Hepatocyte (in vitro differentiated cells): ENCODE measurements at regions not wholly inside any gene's neighbourhood (a gene's known extent, or its start where the extent isn't known, plus 50 kb on each side); places are given as distances from the start of the nearest gene placed in this dataset.

Source experiments
- DNase-seq: peaks from one replicate; pipeline ENCODE4 v3.0.0-alpha.2; 2016; ENCODE audit warnings: low spot score
- H2AFZ ChIP-seq: fragments of 200-600 bp; sonication (generic); 2 replicates; pipeline ENCODE4 v1.6.0; 2016; ENCODE audit warnings: antibody characterized with exemption, mild to moderate bottlenecking
- H3K27ac ChIP-seq: fragments of 200-600 bp; sonication (generic); 2 replicates; pipeline ENCODE4 v1.5.1; 2016; ENCODE audit warnings: mild to moderate bottlenecking
- H3K27me3 ChIP-seq: fragments of 200-600 bp; sonication (generic); 2 replicates; pipeline ENCODE4 v1.6.1; 2016
- H3K36me3 ChIP-seq: fragments of 200-600 bp; sonication (generic); replicated peaks from 2 replicates; pipeline ENCODE4 v1.5.1; 2016; ENCODE audit warnings: low read depth; ENCODE audit not compliant: insufficient read depth
- H3K4me1 ChIP-seq: fragments of 200-600 bp; sonication (generic); 2 replicates; pipeline ENCODE4 v1.5.1; 2016; ENCODE audit warnings: mild to moderate bottlenecking, moderate library complexity; ENCODE audit not compliant: insufficient read depth
- H3K4me2 ChIP-seq: fragments of 200-600 bp; sonication (generic); 2 replicates; pipeline ENCODE4 v1.6.0; 2016
- H3K4me3 ChIP-seq: fragments of 200-600 bp; sonication (generic); 2 replicates; pipeline ENCODE4 v1.5.1; 2016; ENCODE audit warnings: mild to moderate bottlenecking
- H3K79me2 ChIP-seq: fragments of 200-600 bp; sonication (generic); 2 replicates; pipeline ENCODE4 v1.6.0; 2017; ENCODE audit warnings: mild to moderate bottlenecking
- H3K9me2 ChIP-seq: fragments of 200-600 bp; sonication (generic); replicated peaks from 2 replicates; pipeline ENCODE4 v1.6.0; 2017; ENCODE audit warnings: mild to moderate bottlenecking; ENCODE audit not compliant: insufficient read depth
- H3K9me3 ChIP-seq: fragments of 200-600 bp; sonication (generic); 2 replicates; pipeline ENCODE4 v1.5.1; 2016; ENCODE audit warnings: low read depth, mild to moderate bottlenecking
- H4K20me1 ChIP-seq: fragments of 200-600 bp; sonication (generic); 2 replicates; pipeline ENCODE4 v1.6.0; 2016; ENCODE audit warnings: mild to moderate bottlenecking; ENCODE audit not compliant: insufficient read depth, poor library complexity, severe bottlenecking
- EZH2 ChIP-seq: fragments of 200-600 bp; sonication (generic); IDR thresholded peaks from 2 replicates; pipeline ENCODE4 v1.6.1; 2016; ENCODE audit warnings: antibody characterized with exemption, mild to moderate bottlenecking, borderline replicate concordance
- EZH2phosphoT487 ChIP-seq: fragments of 200-600 bp; sonication (generic); IDR thresholded peaks from one replicate; pipeline ENCODE4 v1.6.1; 2018; ENCODE audit warnings: antibody characterized with exemption, mild to moderate bottlenecking, low read depth, moderate library complexity; ENCODE audit not compliant: unreplicated experiment, severe bottlenecking
- WGBS: methylation state at CpG from one replicate; pipeline ENCODE4 v1.1.6; 2016; ENCODE audit warnings: low lambda C conversion rate; ENCODE audit errors: missing lambda C conversion rate; 5-methylcytosine and 5-hydroxymethylcytosine counted together
- TF ChIP-seq, protein P1 (sequence below): fragments of 200-600 bp; sonication (generic); IDR thresholded peaks from 2 replicates; pipeline ENCODE4 v1.5.1; 2016; ENCODE audit warnings: antibody characterized with exemption, mild to moderate bottlenecking; ENCODE audit not compliant: poor library complexity

GRCh38 chr4:162706051-162706450 is 460.6 kb downstream of the NAF1 start:
- Histone ChIP-seq H3K4me2 (no peak overlapping the region), H3K4me3 (no peak overlapping the region), H2AFZ (no peak overlapping the region), H3K9me3 (no peaks in the 10 kb centered on the region), H3K36me3 (no peaks in the 10 kb centered on the region), H3K4me1 (no peaks in the 10 kb centered on the region), H3K9me2 (no peaks in the 10 kb centered on the region), H3K79me2 (no peaks in the 10 kb centered on the region), H3K27ac (no peak overlapping the region), H4K20me1 (no peaks in the 10 kb centered on the region), H3K27me3 (no peaks in the 10 kb centered on the region)
- no peak for DNase-seq
- WGBS: 92% methylated on average over 1 of the region's 1 CpG
- TF ChIP-seq EZH2phosphoT487 (no peak), EZH2 (no peak)
- TF ChIP-seq, protein P1, sequence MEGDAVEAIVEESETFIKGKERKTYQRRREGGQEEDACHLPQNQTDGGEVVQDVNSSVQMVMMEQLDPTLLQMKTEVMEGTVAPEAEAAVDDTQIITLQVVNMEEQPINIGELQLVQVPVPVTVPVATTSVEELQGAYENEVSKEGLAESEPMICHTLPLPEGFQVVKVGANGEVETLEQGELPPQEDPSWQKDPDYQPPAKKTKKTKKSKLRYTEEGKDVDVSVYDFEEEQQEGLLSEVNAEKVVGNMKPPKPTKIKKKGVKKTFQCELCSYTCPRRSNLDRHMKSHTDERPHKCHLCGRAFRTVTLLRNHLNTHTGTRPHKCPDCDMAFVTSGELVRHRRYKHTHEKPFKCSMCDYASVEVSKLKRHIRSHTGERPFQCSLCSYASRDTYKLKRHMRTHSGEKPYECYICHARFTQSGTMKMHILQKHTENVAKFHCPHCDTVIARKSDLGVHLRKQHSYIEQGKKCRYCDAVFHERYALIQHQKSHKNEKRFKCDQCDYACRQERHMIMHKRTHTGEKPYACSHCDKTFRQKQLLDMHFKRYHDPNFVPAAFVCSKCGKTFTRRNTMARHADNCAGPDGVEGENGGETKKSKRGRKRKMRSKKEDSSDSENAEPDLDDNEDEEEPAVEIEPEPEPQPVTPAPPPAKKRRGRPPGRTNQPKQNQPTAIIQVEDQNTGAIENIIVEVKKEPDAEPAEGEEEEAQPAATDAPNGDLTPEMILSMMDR: no peak

GRCh38 chr4:162705130-162705803 is 461.4 kb downstream of the NAF1 start:
- no peaks in the 10 kb centered on the region for H4K20me1 ChIP-seq
- TF ChIP-seq, protein P1: no peak
- TF ChIP-seq EZH2 (no peak), EZH2phosphoT487 (no peak)
- no peaks in the 10 kb centered on the region for H3K27me3 ChIP-seq
- H3K4me1 ChIP-seq: no peaks in the 10 kb centered on the region
- H3K36me3 ChIP-seq: no peaks in the 10 kb centered on the region
- no peaks in the 10 kb centered on the region for H3K9me3 ChIP-seq
- H3K4me2 ChIP-seq: no peak overlapping the region
- no peaks in the 10 kb centered on the region for H3K79me2 ChIP-seq
- 86% methylated on average over 2 of the region's 2 CpGs for WGBS
- no peaks in the 10 kb centered on the region for H3K9me2 ChIP-seq
- H3K27ac ChIP-seq: no peak overlapping the region
- no peak overlapping the region for H2AFZ ChIP-seq
- DNase-seq: no peak
- H3K4me3 ChIP-seq: no peak overlapping the region

GRCh38 chr4:162700815-162701361 is 465.8 kb downstream of the NAF1 start:
- H3K36me3 ChIP-seq: no peaks in the 10 kb centered on the region
- WGBS: 75% methylated on average over 3 of the region's 3 CpGs
- no peak overlapping the region for H3K27ac ChIP-seq
- H3K9me3 ChIP-seq: no peaks in the 10 kb centered on the region
- H3K4me1 ChIP-seq: no peaks in the 10 kb centered on the region
- TF ChIP-seq, protein P1: no peak
- no peak for TF ChIP-seq EZH2
- TF ChIP-seq EZH2phosphoT487: no peak
- no peaks in the 10 kb centered on the region for H3K79me2 ChIP-seq
- DNase-seq: no peak
- H2AFZ ChIP-seq: no peak overlapping the region
- H3K9me2 ChIP-seq: no peaks in the 10 kb centered on the region
- H3K4me2 ChIP-seq: no peak overlapping the region
- H3K4me3 ChIP-seq: no peak overlapping the region
- no peaks in the 10 kb centered on the region for H3K27me3 ChIP-seq
- no peaks in the 10 kb centered on the region for H4K20me1 ChIP-seq
